ENCODE measurements at regions not wholly inside any gene's neighbourhood (a gene's known extent, or its start where the extent isn't known, plus 50 kb on each side); places are given as distances from the start of the nearest gene placed in this dataset.

GRCh38 chrX:20420058-20420457 lies 153.3 kb upstream of the RPS6KA3 start:
- no peaks in the 10 kb centered on the region for H3K79me2 ChIP-seq (ENCODE audit: insufficient read depth)
- peaks cover 6% of the 10 kb centered on the region for H3F3A ChIP-seq (replicated peaks; ENCODE audit: insufficient read depth)
- no peaks in the 10 kb centered on the region for H3K27me3 ChIP-seq (ENCODE audit: insufficient read depth)
- no peak for DNase-seq
- no peak for TF ChIP-seq EP300 (IDR thresholded peaks at IDR 0.05; ENCODE audit: borderline replicate concordance in 1 of 2, low read depth in 1 of 2, low read length in 1 of 2)
- no peak for TF ChIP-seq RFX5 (IDR thresholded peaks at IDR 0.05; ENCODE audit: low read length)
- no peak for TF ChIP-seq SMC3 (IDR thresholded peaks at IDR 0.05; ENCODE audit: low read depth, low read length)
- TF ChIP-seq SIN3A (IDR thresholded peaks at IDR 0.05; ENCODE audit: borderline replicate concordance, low read depth, low read length) = no peak
- TF ChIP-seq GABPA (IDR thresholded peaks at IDR 0.05; ENCODE audit: low read depth) = no peak
- TF ChIP-seq RCOR1 (IDR thresholded peaks at IDR 0.05; ENCODE audit: low read length) = no peak
- no peak for TF ChIP-seq TAF1 (IDR thresholded peaks at IDR 0.05; ENCODE audit: borderline replicate concordance, low read depth, low read length)
- TF ChIP-seq NFIC (IDR thresholded peaks at IDR 0.05; ENCODE audit: borderline replicate concordance) = no peak
- TF ChIP-seq, protein P1, sequence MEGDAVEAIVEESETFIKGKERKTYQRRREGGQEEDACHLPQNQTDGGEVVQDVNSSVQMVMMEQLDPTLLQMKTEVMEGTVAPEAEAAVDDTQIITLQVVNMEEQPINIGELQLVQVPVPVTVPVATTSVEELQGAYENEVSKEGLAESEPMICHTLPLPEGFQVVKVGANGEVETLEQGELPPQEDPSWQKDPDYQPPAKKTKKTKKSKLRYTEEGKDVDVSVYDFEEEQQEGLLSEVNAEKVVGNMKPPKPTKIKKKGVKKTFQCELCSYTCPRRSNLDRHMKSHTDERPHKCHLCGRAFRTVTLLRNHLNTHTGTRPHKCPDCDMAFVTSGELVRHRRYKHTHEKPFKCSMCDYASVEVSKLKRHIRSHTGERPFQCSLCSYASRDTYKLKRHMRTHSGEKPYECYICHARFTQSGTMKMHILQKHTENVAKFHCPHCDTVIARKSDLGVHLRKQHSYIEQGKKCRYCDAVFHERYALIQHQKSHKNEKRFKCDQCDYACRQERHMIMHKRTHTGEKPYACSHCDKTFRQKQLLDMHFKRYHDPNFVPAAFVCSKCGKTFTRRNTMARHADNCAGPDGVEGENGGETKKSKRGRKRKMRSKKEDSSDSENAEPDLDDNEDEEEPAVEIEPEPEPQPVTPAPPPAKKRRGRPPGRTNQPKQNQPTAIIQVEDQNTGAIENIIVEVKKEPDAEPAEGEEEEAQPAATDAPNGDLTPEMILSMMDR (IDR thresholded peaks at IDR 0.05) = no peak
- TF ChIP-seq GATA2 (CRISPR knock-in tag; IDR thresholded peaks at IDR 0.05) = no peak
- no peak for TF ChIP-seq EZH2phosphoT487 (IDR thresholded peaks at IDR 0.05; ENCODE audit: borderline replicate concordance, low read depth)
- TF ChIP-seq ELF1 (IDR thresholded peaks at IDR 0.05) = no peak
- no peak for TF ChIP-seq IRF3 (IDR thresholded peaks at IDR 0.05; ENCODE audit: low read depth, low read length)
- no peak for TF ChIP-seq TEAD4 (IDR thresholded peaks at IDR 0.05; ENCODE audit: borderline replicate concordance, insufficient read depth)
- no peak for TF ChIP-seq YY1 (IDR thresholded peaks at IDR 0.05; ENCODE audit: low read depth)
- TF ChIP-seq, protein P2, sequence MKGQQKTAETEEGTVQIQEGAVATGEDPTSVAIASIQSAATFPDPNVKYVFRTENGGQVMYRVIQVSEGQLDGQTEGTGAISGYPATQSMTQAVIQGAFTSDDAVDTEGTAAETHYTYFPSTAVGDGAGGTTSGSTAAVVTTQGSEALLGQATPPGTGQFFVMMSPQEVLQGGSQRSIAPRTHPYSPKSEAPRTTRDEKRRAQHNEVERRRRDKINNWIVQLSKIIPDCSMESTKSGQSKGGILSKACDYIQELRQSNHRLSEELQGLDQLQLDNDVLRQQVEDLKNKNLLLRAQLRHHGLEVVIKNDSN (IDR thresholded peaks at IDR 0.05; ENCODE audit: borderline replicate concordance, low read depth) = no peak
- TF ChIP-seq, protein P3, sequence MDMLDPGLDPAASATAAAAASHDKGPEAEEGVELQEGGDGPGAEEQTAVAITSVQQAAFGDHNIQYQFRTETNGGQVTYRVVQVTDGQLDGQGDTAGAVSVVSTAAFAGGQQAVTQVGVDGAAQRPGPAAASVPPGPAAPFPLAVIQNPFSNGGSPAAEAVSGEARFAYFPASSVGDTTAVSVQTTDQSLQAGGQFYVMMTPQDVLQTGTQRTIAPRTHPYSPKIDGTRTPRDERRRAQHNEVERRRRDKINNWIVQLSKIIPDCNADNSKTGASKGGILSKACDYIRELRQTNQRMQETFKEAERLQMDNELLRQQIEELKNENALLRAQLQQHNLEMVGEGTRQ (IDR thresholded peaks at IDR 0.05; ENCODE audit: borderline replicate concordance, low read depth, low read length) = no peak
- TF ChIP-seq FOXJ3 (CRISPR knock-in tag; IDR thresholded peaks at IDR 0.05) = no peak
- no peaks in the 10 kb centered on the region for H3K4me1 ChIP-seq (ENCODE audit: control insufficient read depth in 1 of 2, insufficient read depth in 2 of 2, low read depth in 1 of 2, low read length in 1 of 2)
- POLR2A ChIA-PET = no interaction called here
- H3K9ac ChIP-seq = no peak overlapping the region
- no peaks in the 10 kb centered on the region for H3K9me2 ChIP-seq
- no peaks in the 10 kb centered on the region for H3K36me3 ChIP-seq (replicated peaks in 1 of 2; ENCODE audit: control insufficient read depth in 1 of 2, insufficient read depth in 2 of 2, low read length in 1 of 2)
- CTCF ChIA-PET = no interaction called here
- no peak overlapping the region for H2AFZ ChIP-seq (ENCODE audit: low read depth)
- H3K27ac ChIP-seq (ENCODE audit: low read depth in 2 of 2, low read length in 1 of 2) = no peak overlapping the region
- 54% methylated on average over 2 of the region's 2 CpGs for WGBS (ENCODE audit: low lambda C conversion rate)
- no peak overlapping the region for H3K4me2 ChIP-seq
- H3K4me3 ChIP-seq (ENCODE audit: low read depth in 2 of 2, low read length in 1 of 2) = no peak overlapping the region
- no peaks in the 10 kb centered on the region for H4K20me1 ChIP-seq (ENCODE audit: insufficient read depth)
- no peaks in the 10 kb centered on the region for H3K9me3 ChIP-seq
